ENCODE measurements at regions not wholly inside any gene's neighbourhood (a gene's known extent, or its start where the extent isn't known, plus 50 kb on each side); places are given as distances from the start of the nearest gene placed in this dataset.

DNA sequence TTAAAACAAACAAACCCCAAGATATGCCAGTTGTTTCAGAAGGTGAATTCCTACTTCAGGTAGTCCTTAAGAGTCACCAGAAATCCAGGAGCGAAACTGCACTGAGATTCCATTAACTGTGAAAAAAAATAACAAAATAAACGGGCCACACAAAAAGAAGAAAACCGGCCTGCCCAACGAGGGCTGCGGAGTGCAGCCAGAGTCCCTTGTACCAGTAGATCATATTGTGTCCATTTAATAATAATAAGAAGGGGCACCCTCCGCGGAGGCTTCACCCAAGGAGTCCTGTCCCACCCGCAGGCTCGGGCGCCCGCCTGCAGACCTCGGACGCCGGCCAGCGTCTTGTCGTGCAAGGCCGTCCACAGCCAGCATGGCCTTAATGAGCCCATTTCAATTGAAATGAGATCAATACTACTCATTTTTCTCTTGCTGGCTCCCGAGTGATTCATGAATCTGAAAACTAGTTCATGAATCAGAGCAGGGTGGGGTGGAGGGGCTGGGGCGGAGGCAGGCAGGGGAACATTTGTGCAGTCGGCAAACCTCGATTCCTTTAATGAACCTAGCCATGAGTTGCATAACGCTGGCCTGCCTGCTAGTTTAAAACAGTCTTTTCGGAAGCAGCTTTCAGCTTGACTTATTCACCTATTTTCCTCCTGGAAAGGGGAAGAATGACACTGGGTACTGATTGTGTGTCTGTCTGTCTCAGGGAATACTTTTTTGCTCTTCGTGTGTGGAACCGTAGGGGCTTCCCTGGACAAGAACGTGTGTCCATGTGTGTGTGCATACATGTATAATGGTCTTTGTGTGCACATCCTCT, 113.1 kb upstream of the IRF2BP2 start (continued):
- TF ChIP-seq SMC3 (IDR thresholded peaks at IDR 0.05; ENCODE audit: low read length) (0 out of 2 replicates have a peak, but pooled peaks have one; percentile 9), SNRNP70 (IDR thresholded peaks at IDR 0.05; ENCODE audit: low read depth, low read length) (no peak), CEBPG (CRISPR knock-in tag; IDR thresholded peaks at IDR 0.05) (peak; percentile 81), KLF15 (CRISPR knock-in tag; IDR thresholded peaks at IDR 0.05; ENCODE audit: borderline replicate concordance) (no peak), KDM4B (CRISPR knock-in tag; IDR thresholded peaks at IDR 0.05) (0 out of 2 replicates have a peak, but pooled peaks have one; percentile 51), YEATS4 (CRISPR knock-in tag; IDR thresholded peaks at IDR 0.05; ENCODE audit: borderline replicate concordance) (no peak), ZNF543 (CRISPR knock-in tag; IDR thresholded peaks at IDR 0.05) (no peak), SOX5 (CRISPR knock-in tag; IDR thresholded peaks at IDR 0.05; ENCODE audit: borderline replicate concordance) (peak; percentile 17; the same call in 1 of the 2 replicates), PRPF4 (IDR thresholded peaks at IDR 0.05; ENCODE audit: low read depth, low read length, poor library complexity, severe bottlenecking) (peak; percentile 95), FOXO1 (CRISPR knock-in tag; IDR thresholded peaks at IDR 0.05) (no peak), GLI4 (CRISPR knock-in tag; IDR thresholded peaks at IDR 0.05; ENCODE audit: borderline replicate concordance) (no peak), KAT7 (CRISPR knock-in tag; IDR thresholded peaks at IDR 0.05; ENCODE audit: borderline replicate concordance) (peak; percentile 49; the same call in 1 of the 2 replicates), PHF20 (CRISPR knock-in tag; IDR thresholded peaks at IDR 0.05) (0 out of 2 replicates have a peak, but pooled peaks have one; percentile 24), ZNF775 (CRISPR knock-in tag; IDR thresholded peaks at IDR 0.05; ENCODE audit: borderline replicate concordance) (0 out of 2 replicates have a peak, but pooled peaks have one; percentile 10), FOXA3 (CRISPR knock-in tag; IDR thresholded peaks at IDR 0.05) (peak; percentile 20; the same call in 1 of the 2 replicates), ISX (CRISPR knock-in tag; conservative IDR thresholded peaks at IDR 0.05) (0 out of 2 replicates have a peak, but pooled peaks have one; percentile 2), HOXD1 (CRISPR knock-in tag; IDR thresholded peaks at IDR 0.05) (no peak), ZNF556 (CRISPR knock-in tag; IDR thresholded peaks at IDR 0.05; ENCODE audit: borderline replicate concordance) (no peak), IKZF1 (IDR thresholded peaks at IDR 0.05) (no peak), ZNF431 (CRISPR knock-in tag; IDR thresholded peaks at IDR 0.05; ENCODE audit: borderline replicate concordance, low read depth) (0 out of 2 replicates have a peak, but pooled peaks have one; percentile 44), ELF3 (CRISPR knock-in tag; IDR thresholded peaks at IDR 0.05) (0 out of 2 replicates have a peak, but pooled peaks have one; percentile 28), NKX3-1 (CRISPR knock-in tag; IDR thresholded peaks at IDR 0.05) (0 out of 2 replicates have a peak, but pooled peaks have one; percentile 36), CEBPB (IDR thresholded peaks at IDR 0.05; ENCODE audit: borderline replicate concordance, low read depth, low read length) (peak; percentile 76), HNRNPL (IDR thresholded peaks at IDR 0.05; ENCODE audit: low read depth, low read length) (peak; percentile 53; the same call in 1 of the 2 replicates)
- TF ChIP-seq, protein P1, sequence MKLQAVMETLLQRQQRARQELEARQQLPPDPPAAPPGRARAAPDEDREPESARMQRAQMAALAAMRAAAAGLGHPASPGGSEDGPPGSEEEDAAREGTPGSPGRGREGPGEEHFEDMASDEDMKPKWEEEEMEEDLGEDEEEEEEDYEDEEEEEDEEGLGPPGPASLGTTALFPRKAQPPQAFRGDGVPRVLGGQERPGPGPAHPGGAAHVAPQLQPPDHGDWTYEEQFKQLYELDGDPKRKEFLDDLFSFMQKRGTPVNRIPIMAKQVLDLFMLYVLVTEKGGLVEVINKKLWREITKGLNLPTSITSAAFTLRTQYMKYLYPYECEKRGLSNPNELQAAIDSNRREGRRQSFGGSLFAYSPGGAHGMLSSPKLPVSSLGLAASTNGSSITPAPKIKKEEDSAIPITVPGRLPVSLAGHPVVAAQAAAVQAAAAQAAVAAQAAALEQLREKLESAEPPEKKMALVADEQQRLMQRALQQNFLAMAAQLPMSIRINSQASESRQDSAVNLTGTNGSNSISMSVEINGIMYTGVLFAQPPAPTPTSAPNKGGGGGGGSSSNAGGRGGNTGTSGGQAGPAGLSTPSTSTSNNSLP (IDR thresholded peaks at IDR 0.05; ENCODE audit: low read depth, low read length), result peak; percentile 13; the same call in 1 of the 2 replicates
- TF ChIP-seq, protein P2, sequence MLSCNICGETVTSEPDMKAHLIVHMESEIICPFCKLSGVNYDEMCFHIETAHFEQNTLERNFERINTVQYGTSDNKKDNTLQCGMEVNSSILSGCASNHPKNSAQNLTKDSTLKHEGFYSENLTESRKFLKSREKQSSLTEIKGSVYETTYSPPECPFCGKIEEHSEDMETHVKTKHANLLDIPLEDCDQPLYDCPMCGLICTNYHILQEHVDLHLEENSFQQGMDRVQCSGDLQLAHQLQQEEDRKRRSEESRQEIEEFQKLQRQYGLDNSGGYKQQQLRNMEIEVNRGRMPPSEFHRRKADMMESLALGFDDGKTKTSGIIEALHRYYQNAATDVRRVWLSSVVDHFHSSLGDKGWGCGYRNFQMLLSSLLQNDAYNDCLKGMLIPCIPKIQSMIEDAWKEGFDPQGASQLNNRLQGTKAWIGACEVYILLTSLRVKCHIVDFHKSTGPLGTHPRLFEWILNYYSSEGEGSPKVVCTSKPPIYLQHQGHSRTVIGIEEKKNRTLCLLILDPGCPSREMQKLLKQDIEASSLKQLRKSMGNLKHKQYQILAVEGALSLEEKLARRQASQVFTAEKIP (CRISPR knock-in tag; IDR thresholded peaks at IDR 0.05; ENCODE audit: borderline replicate concordance), result no peak
- TF ChIP-seq, protein P3, sequence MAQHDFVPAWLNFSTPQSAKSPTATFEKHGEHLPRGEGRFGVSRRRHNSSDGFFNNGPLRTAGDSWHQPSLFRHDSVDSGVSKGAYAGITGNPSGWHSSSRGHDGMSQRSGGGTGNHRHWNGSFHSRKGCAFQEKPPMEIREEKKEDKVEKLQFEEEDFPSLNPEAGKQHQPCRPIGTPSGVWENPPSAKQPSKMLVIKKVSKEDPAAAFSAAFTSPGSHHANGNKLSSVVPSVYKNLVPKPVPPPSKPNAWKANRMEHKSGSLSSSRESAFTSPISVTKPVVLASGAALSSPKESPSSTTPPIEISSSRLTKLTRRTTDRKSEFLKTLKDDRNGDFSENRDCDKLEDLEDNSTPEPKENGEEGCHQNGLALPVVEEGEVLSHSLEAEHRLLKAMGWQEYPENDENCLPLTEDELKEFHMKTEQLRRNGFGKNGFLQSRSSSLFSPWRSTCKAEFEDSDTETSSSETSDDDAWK (CRISPR knock-in tag; IDR thresholded peaks at IDR 0.05), result no peak
